ENCODE measurements at regions not wholly inside any gene's neighbourhood (a gene's known extent, or its start where the extent isn't known, plus 50 kb on each side); places are given as distances from the start of the nearest gene placed in this dataset.

- no peak for DNase-seq
- no peak for TF ChIP-seq EP300 (IDR thresholded peaks at IDR 0.05)
- no peak for TF ChIP-seq CTCF (IDR thresholded peaks at IDR 0.05)
- no peak for TF ChIP-seq POLR2A (IDR thresholded peaks at IDR 0.05)
- Histone ChIP-seq H3K27me3 (no peaks in the 10 kb centered on the region), H3K4me3 (no peak overlapping the region), H3K27ac (no peak overlapping the region), H3K4me1 (ENCODE audit: insufficient read depth) (peaks cover 3% of the 10 kb centered on the region), H3K9me3 (no peaks in the 10 kb centered on the region), H3K36me3 (no peaks in the 10 kb centered on the region)
- WGBS, 3 donors: 22 to 26% (median 24%) methylated on average over 2 of the region's 2 CpGs
- intact Hi-C loops (cut with DNase I): no loop called here
Measured at GRCh38 chr1:43052786-43053439, 94.2 kb upstream of the SLC2A1 start.

- WGBS, 3 donors: 89 to 99% (median 91%) methylated on average over 1 of the region's 1 CpG
- Histone ChIP-seq H3K4me3 (no peak overlapping the region), H3K9me3 (no peaks in the 10 kb centered on the region), H3K27me3 (no peaks in the 10 kb centered on the region), H3K4me1 (ENCODE audit: insufficient read depth) (peaks cover 3% of the 10 kb centered on the region), H3K27ac (no peak overlapping the region), H3K36me3 (no peaks in the 10 kb centered on the region)
- no peak for TF ChIP-seq POLR2A (IDR thresholded peaks at IDR 0.05)
- TF ChIP-seq CTCF (IDR thresholded peaks at IDR 0.05): no peak
- no peak for TF ChIP-seq EP300 (IDR thresholded peaks at IDR 0.05)
- DNase-seq: no peak
- intact Hi-C loops (cut with DNase I): no loop called here
Measured at GRCh38 chr1:43052322-43052721, 93.7 kb upstream of the SLC2A1 start.

GRCh38 chr1:43049481-43049880, 90.8 kb upstream of the SLC2A1 start:
- H3K4me1 ChIP-seq (ENCODE audit: insufficient read depth): peaks cover 3% of the 10 kb centered on the region
- H3K9me3 ChIP-seq: no peaks in the 10 kb centered on the region
- H3K27me3 ChIP-seq: no peaks in the 10 kb centered on the region
- no peak overlapping the region for H3K4me3 ChIP-seq
- WGBS, 3 donors: 7 to 22% (median 14%) methylated on average over 2 of the region's 2 CpGs
- peak in 2 of 5 donors; percentile 29 to 30 for DNase-seq
- no peak for TF ChIP-seq EP300 (IDR thresholded peaks at IDR 0.05)
- no peak for TF ChIP-seq POLR2A (IDR thresholded peaks at IDR 0.05)
- TF ChIP-seq CTCF (IDR thresholded peaks at IDR 0.05): no peak
- H3K27ac ChIP-seq: no peak overlapping the region
- intact Hi-C loops (cut with DNase I): no loop called here
- H3K36me3 ChIP-seq: no peaks in the 10 kb centered on the region

- Histone ChIP-seq H3K36me3 (no peaks in the 10 kb centered on the region), H3K4me3 (no peak overlapping the region), H3K4me1 (ENCODE audit: insufficient read depth) (peaks cover 3% of the 10 kb centered on the region), H3K27ac (no peak overlapping the region), H3K9me3 (no peaks in the 10 kb centered on the region), H3K27me3 (no peaks in the 10 kb centered on the region)
- WGBS, 3 donors: 39 to 50% (median 49%) methylated on average over 2 of the region's 2 CpGs
- intact Hi-C loops (cut with DNase I): no loop called here
- TF ChIP-seq CTCF (IDR thresholded peaks at IDR 0.05): no peak
- no peak for TF ChIP-seq POLR2A (IDR thresholded peaks at IDR 0.05)
- TF ChIP-seq EP300 (IDR thresholded peaks at IDR 0.05): no peak
- no peak for DNase-seq
Measured at GRCh38 chr1:43048601-43049011, 89.9 kb upstream of the SLC2A1 start.
